BE2C (cell line): ENCODE measurements at regions not wholly inside any gene's neighbourhood (a gene's known extent, or its start where the extent isn't known, plus 50 kb on each side); places are given as distances from the start of the nearest gene placed in this dataset.

Source experiments
- DNase-seq: peaks from one replicate; pipeline ENCODE4 v3.0.0-alpha.2; 2020
- H3K27me3 ChIP-seq: fragments of 250-450 bp; sonication (Bioruptor Pico); 2 replicates; pipeline ENCODE4 v1.5.1; 2020; ENCODE audit warnings: mild to moderate bottlenecking
- H3K36me3 ChIP-seq: fragments of 250-450 bp; sonication (Bioruptor Pico); 2 replicates; pipeline ENCODE4 v1.5.1; 2020; ENCODE audit warnings: mild to moderate bottlenecking
- H3K4me1 ChIP-seq: fragments of 250-450 bp; sonication (Bioruptor Pico); 2 replicates; pipeline ENCODE4 v1.5.1; 2020
- H3K4me3 ChIP-seq: 2 replicates; pipeline ENCODE4 v1.5.1; 2011; ENCODE audit warnings: low read depth, low read length
- H3K9me3 ChIP-seq: fragments of 250-450 bp; sonication (Bioruptor Pico); 2 replicates; pipeline ENCODE4 v1.5.1; 2020
- TF ChIP-seq, protein P1 (sequence below): IDR thresholded peaks from 2 replicates; pipeline ENCODE4 v1.5.1; 2012; ENCODE audit warnings: mild to moderate bottlenecking, low read depth, low read length

DNA sequence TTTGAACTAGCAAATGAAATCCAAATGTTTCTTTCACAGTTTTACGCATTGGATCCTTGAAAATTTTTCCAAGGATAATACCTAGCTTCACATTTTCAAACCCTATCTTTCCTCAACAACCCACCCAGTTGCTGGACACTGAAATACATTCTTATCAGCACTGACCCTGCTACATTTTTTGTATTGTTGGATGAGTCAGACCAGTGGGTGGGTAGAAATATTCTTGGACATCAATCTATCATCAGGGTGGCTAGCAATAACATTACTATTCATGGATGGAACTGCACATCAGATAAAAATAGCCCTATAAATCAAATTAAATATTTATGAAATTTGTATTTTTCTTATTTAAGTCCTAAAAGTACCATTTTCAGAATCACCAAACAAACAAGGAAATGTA is 407.4 kb upstream of the IZUMO3 start:
- no peak overlapping the region for H3K4me3 ChIP-seq
- H3K36me3 ChIP-seq: no peaks in the 10 kb centered on the region
- no peaks in the 10 kb centered on the region for H3K4me1 ChIP-seq
- no peak for DNase-seq
- no peaks in the 10 kb centered on the region for H3K9me3 ChIP-seq
- no peaks in the 10 kb centered on the region for H3K27me3 ChIP-seq
- TF ChIP-seq, protein P1, sequence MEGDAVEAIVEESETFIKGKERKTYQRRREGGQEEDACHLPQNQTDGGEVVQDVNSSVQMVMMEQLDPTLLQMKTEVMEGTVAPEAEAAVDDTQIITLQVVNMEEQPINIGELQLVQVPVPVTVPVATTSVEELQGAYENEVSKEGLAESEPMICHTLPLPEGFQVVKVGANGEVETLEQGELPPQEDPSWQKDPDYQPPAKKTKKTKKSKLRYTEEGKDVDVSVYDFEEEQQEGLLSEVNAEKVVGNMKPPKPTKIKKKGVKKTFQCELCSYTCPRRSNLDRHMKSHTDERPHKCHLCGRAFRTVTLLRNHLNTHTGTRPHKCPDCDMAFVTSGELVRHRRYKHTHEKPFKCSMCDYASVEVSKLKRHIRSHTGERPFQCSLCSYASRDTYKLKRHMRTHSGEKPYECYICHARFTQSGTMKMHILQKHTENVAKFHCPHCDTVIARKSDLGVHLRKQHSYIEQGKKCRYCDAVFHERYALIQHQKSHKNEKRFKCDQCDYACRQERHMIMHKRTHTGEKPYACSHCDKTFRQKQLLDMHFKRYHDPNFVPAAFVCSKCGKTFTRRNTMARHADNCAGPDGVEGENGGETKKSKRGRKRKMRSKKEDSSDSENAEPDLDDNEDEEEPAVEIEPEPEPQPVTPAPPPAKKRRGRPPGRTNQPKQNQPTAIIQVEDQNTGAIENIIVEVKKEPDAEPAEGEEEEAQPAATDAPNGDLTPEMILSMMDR: no peak

DNA sequence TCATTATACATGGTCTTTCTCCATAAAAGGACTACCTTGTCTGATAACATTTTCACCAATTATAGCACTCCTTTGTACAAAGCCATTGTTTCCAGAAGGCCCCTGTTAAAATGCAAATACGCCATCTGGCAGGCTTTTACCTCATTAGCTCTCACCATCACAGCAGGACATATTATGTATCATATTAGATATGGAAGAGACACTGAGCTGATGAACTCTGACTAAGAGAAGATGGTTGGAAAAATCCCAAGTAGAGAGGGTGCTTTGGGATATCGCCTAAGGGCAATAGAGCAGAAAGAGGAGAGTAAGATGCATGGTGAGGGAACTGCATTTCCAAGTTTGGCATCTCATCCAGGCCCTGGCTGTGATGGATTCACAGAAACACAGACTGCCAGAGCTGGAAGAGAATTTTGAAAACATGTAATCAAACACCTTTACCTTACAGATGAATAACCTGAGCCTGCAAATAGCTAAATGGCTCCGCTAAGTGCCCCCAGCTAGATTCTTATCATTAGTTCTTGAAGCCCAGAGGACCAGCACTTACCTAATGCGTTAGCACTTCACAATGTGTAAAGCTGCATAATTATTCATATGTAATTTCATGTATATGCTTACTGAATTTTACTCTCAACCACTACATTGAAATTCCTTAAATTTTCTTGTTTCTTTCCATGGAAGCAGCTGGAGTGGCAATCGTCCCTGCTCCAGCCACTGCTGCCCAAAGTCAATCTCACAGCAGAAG is 393.6 kb upstream of the IZUMO3 start:
- TF ChIP-seq, protein P1: no peak
- peak; percentile 66 for DNase-seq
- Histone ChIP-seq H3K9me3 (no peaks in the 10 kb centered on the region), H3K4me1 (peaks cover 20% of the 10 kb centered on the region), H3K27me3 (no peaks in the 10 kb centered on the region), H3K36me3 (no peaks in the 10 kb centered on the region), H3K4me3 (peak overlapping the region; percentile 34)

DNA sequence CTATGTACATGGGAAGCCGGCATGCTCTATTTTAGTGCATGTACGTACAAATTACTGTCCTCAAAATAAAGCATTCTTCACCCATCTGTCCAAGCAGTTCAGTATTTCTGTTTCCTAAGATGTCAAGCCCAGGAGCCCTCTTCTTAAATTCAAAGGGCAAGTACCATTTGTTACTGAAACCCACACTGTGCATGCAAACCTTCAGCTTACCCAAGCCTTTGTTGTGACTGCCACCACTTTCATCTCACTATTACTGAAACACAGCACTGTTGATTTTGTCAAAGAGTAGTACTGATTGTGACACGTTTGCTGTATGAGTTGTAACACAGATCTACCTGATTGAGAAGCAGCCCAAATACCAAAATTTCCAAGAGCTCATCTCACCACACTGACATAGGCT is 390.4 kb upstream of the IZUMO3 start:
- TF ChIP-seq, protein P1: no peak
- Histone ChIP-seq H3K36me3 (no peaks in the 10 kb centered on the region), H3K9me3 (no peaks in the 10 kb centered on the region), H3K4me1 (peaks cover 20% of the 10 kb centered on the region), H3K27me3 (no peaks in the 10 kb centered on the region), H3K4me3 (no peak overlapping the region)
- no peak for DNase-seq

DNA sequence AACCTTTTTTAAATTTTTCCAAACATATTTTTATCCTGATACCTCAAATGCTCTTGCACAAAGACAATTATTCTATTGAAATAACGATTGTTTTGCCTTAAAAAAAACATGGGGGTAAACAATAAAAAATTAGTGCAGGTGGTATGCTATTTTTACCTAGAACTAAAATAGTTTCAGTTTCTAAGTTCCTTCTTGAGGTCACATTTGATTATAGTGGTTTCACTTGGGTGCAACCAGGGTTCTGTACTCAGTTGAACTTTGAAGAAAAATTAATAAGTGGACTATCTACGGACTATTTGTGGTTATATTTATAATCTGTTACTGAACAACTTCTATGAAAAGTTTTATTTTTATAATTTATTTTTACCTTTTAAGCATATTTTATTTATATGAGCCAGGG is 387.1 kb upstream of the IZUMO3 start:
- no peak overlapping the region for H3K4me3 ChIP-seq
- no peaks in the 10 kb centered on the region for H3K9me3 ChIP-seq
- H3K27me3 ChIP-seq: no peaks in the 10 kb centered on the region
- no peak for DNase-seq
- peaks cover 2% of the 10 kb centered on the region; the same call in 1 of the 2 replicates for H3K4me1 ChIP-seq
- H3K36me3 ChIP-seq: no peaks in the 10 kb centered on the region
- TF ChIP-seq, protein P1: no peak

DNA sequence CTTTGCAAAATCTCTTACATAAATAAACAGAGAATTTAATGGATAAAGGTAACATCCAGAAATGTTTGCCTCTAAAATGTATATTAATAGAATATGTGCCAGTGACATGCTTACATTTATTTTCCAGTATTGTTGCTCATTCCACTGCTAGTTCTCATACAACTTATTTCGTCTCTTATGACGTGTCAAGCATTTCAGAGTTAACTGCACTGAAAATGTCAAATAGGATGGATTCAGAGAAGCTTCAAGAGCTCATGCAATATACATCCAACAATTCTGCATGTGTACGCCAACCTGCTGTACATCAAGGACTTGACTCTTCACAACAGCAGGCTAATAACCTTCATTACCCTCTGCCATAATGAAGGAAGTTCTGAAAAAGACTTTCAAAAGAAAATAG is 386.2 kb upstream of the IZUMO3 start:
- Histone ChIP-seq H3K4me3 (no peak overlapping the region), H3K27me3 (no peaks in the 10 kb centered on the region), H3K36me3 (no peaks in the 10 kb centered on the region), H3K4me1 (peaks cover 2% of the 10 kb centered on the region; the same call in 1 of the 2 replicates), H3K9me3 (no peaks in the 10 kb centered on the region)
- TF ChIP-seq, protein P1: no peak
- DNase-seq: no peak

DNA sequence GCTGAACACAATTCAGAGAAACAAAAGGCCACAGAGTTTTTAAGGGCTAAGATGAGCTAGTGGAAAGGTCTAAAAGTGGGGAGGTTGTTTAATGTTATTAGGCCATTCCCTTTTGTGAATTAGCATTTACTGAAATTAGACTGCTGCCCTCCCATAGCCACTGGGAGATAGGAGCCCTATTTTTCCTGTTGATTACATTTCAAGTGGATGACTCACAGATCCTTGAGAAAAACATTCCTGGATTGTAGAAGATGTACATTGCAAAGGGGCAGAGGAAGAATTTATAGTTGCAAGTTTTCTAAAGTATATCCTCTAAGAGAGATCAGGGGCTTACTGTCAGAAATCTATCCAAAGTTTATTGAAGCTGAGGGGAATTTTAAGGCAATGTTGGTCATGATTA is 367.1 kb upstream of the IZUMO3 start:
- TF ChIP-seq, protein P1: no peak
- H3K4me1 ChIP-seq: no peaks in the 10 kb centered on the region
- H3K36me3 ChIP-seq: no peaks in the 10 kb centered on the region
- H3K9me3 ChIP-seq: no peaks in the 10 kb centered on the region
- no peak for DNase-seq
- no peak overlapping the region for H3K4me3 ChIP-seq
- no peaks in the 10 kb centered on the region for H3K27me3 ChIP-seq
